HTR-8/SVneo (cell line): ENCODE measurements at regions not wholly inside any gene's neighbourhood (a gene's known extent, or its start where the extent isn't known, plus 50 kb on each side); places are given as distances from the start of the nearest gene placed in this dataset.

Source experiments
- DNase-seq: peaks from one replicate; pipeline ENCODE4 v3.0.0; 2011; ENCODE audit warnings: low spot score, mixed read lengths; ENCODE audit not compliant: insufficient read length
- FAIRE-seq: peaks from 2 replicates; lab custom pipeline; 2011; peaks lifted over from hg19 to GRCh38; lab: Jason Lieb, UNC

GRCh38 chr1:38452246-38452645 lies 405.7 kb upstream of the POU3F1 start:
- FAIRE-seq (no peak), DNase-seq (no peak)

DNA sequence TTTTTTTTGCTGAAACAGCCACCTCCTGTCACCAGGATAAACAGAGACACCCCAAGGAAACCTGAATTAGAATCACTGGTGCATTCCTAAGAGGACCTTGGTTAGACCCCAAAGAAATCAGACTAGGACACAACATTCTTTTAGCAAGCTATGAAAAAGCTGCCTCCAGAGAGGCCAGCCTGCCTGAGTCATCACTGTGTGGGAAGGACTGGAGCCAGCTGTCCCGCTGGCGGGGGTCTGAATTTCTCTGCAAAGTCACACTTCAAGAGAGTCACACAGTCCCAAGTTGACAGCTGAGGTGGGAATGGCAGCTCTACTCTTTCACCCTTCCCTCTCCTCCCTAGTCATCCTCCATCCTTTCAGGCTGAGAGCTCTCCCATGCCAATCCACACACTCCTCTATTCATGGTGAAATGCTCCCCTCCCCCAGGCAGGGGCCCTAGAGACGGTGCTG lies 405.0 kb upstream of the POU3F1 start:
- no peak for FAIRE-seq
- peak; percentile 15 for DNase-seq

GRCh38 chr1:38448893-38449292 lies 402.3 kb upstream of the POU3F1 start:
- DNase-seq (no peak), FAIRE-seq (no peak)

- DNase-seq: no peak
- no peak for FAIRE-seq
Observed at GRCh38 chr1:38446936-38447335, 400.3 kb upstream of the POU3F1 start.

- FAIRE-seq: no peak
- DNase-seq: no peak
Observed at GRCh38 chr1:38444770-38445442, 398.3 kb upstream of the POU3F1 start.

- DNase-seq: no peak
- no peak for FAIRE-seq
Observed at GRCh38 chr1:38444311-38444710, 397.7 kb upstream of the POU3F1 start.

GRCh38 chr1:38440402-38440801 lies 393.8 kb upstream of the POU3F1 start:
- DNase-seq (no peak), FAIRE-seq (no peak)

DNA sequence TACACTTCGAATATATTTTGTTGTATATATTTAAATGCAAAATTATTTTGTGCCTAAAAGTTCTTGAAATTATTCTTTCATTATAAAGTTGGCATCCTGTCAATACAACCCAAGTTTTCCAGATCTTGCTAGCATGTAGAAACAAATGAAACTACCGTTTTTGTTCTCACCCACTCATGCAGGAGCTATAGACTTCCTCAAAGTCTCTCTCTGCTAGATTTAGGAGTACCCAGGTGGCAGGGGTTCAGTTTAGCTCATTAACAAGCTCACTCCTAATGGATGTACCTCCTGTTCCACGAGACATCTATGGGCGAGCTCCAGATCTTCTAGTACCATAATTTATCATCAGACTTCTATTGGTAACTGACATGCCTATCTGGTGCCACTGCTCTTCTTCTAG lies 390.2 kb upstream of the POU3F1 start:
- no peak for DNase-seq
- FAIRE-seq: no peak

- no peak for DNase-seq
Observed at GRCh38 chr1:38436006-38436405, 389.4 kb upstream of the POU3F1 start.

GRCh38 chr1:38433084-38433722 lies 386.6 kb upstream of the POU3F1 start:
- FAIRE-seq: no peak

More at GRCh38 chr1:38436006-38436405, 389.4 kb upstream of the POU3F1 start:
- FAIRE-seq: no peak

GRCh38 chr1:38431535-38432376 lies 385.2 kb upstream of the POU3F1 start:
- no peak for FAIRE-seq
- DNase-seq: no peak

More at GRCh38 chr1:38433084-38433722, 386.6 kb upstream of the POU3F1 start:
- DNase-seq: no peak

DNA sequence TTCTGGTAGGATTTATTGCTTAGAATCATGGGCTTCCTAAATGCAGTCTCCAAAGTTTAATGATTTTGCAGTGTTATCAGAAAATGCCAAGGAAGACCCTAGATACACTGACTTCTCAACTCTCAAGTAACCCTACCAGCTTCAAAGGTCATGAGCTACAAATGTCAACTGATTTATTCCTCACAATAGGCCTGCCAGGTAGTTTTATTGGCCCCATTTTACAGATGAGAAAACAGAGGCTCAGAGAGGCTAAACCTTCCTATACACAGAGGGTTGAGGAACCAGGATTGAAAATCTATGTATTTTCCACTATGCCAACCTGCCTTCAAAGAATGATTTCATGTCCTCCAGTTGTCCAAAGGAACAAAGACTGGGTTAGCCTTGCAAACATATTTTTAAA lies 384.4 kb upstream of the POU3F1 start:
- FAIRE-seq: no peak

DNA sequence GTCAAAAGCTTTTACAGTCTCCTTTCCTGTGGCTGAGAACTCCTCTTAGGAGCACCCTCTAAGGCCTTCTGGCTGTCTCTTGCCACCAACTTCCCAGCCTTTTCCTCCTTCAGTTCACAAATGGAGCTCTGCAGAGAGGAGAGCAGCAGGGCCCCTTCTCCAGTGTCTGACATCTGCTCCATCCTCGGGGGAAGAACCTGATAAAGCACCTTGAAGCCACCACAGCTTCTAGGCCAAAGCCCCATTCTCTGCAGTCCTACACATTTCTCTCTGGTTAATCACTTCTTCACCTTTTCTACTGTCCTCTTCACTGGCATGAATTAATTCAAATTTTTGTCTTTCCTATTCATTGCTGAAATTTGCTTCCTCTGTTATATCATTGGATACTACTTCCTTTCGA lies 378.1 kb upstream of the POU3F1 start:
- no peak for FAIRE-seq
- DNase-seq: no peak

More for the DNA sequence above, 384.4 kb upstream of the POU3F1 start:
- DNase-seq: no peak

DNA sequence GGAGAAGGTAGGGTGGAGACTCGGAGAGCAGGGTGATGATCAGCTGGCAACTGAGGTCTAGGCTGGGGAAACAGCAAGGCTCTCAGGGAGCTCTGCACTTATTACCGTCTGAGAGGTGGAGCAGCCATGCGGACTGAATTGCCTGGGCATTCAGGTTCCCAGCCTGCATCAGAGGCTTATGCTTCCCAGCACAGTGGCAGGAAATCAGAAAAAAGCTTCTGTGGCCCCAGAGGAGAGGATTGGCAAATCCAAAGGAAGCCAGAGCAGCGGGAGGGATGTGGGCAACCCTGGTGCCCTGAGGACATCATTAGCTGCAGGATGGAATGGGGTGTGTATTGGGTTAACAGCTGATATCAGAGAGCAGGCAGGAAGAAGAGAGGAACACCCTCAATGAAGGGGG lies 374.1 kb upstream of the POU3F1 start:
- DNase-seq (no peak), FAIRE-seq (no peak)

DNA sequence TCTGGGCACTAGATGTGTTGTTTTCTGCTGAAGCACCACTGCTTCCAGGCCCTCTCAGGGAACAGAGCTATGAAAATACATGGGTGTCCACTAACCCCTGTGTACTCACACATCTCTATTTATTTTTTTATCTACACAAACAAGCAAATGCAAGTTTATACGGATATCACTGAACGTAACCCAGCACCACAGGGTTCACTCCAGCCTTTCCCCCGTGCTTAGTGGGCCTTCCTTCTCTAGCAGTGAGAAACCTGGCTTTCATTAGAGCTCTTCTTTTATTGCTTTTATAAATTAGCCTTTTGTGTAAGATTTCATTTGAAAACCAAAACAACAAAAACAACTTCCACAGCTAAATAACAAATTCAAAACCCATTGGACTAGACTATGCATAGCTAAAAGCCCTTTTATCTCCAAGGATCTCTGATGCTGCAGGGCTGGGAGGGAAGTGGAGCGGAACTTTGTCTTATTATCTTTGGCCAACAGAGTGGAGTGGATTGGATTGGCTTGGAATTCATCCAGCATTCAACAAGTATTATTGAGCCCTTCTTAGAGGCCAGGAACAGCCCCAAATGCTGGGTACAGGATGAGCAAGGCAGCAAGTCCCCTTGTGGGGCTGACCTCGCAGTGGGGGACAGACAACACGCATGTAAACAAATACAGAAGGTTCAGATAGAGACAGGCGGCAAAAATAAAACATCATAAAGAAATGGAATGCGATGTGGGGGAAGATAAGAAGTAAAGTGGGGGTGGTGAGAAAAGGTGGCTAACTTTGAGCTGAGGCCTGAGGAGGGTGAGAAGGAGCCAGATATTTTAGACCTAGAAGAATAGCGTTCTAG lies 371.8 kb upstream of the POU3F1 start:
- no peak for FAIRE-seq
- DNase-seq: no peak

- DNase-seq (no peak), FAIRE-seq (no peak)
Observed at GRCh38 chr1:38403667-38404066, 357.1 kb upstream of the POU3F1 start.

GRCh38 chr1:38402230-38402815 lies 355.7 kb upstream of the POU3F1 start:
- DNase-seq: no peak
- FAIRE-seq: no peak

- no peak for FAIRE-seq
- DNase-seq: no peak
Observed at GRCh38 chr1:38396606-38397005, 350.0 kb upstream of the POU3F1 start.

DNA sequence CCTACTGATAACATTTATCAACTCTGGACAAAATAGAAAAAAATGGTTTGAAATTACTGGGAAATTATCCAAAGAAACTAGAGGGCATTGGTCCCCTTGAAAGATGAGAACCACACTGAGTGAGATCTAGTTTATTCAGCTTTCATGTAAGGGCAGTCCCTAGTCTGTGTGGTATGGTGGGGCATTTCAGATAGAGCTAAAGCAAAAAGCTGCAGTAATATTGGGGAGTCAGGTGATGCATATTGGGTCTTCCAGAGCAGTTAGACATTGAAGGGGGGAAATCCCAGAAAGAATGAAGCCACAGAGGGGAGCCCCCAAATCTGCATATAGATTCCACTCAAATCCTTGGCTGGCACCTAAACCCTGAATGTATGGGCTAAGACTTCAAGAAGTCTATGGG lies 347.7 kb upstream of the POU3F1 start:
- FAIRE-seq: no peak

DNA sequence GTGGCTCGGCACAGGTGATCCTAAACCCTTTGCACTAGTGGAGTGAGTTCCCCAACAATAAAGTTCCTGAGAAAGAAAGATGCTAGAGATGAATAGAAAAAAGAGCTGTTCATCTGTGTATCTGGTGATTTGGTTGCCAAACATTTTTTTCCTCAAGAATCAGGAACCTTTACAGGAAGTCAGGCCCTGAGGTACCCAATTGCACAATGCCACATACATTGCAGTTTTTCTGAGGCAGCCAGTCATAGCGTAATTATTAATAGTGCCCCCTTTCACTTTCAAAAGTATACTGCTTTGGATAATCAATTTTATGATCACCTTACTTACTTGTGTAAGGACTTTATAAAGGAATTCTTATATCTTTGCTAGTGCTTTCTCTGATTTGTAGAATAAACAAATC lies 346.3 kb upstream of the POU3F1 start:
- FAIRE-seq (no peak), DNase-seq (no peak)

More for the DNA sequence above, 347.7 kb upstream of the POU3F1 start:
- no peak for DNase-seq
